NCI-H2171 (cell line): ENCODE measurements at regions not wholly inside any gene's neighbourhood (a gene's known extent, or its start where the extent isn't known, plus 50 kb on each side); places are given as distances from the start of the nearest gene placed in this dataset.

Source experiments
- DNase-seq: peaks from one replicate; lab custom pipeline; 2025; lab: John Stamatoyannopoulos, UW

DNA sequence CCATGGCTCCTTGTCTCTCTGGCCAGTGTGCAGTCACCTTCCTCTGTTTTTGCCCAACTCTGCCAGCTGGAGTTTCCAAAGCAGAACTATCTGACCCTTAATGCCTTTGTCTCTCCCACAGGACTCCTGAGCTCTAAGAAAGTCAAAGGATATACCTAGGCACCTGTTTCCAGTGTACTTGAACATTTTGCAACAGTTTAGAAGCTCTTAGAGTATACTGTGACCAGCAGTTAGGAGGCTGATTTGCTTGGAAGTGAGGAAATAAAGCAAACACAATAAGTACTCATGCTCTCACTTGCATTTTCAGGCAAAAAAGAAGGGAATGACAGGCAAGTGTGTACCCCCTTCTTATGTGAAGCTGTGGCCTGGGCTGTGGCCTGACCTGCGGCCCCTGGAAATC is 204.3 kb upstream of the PLET1 start:
- DNase-seq = no peak

DNA sequence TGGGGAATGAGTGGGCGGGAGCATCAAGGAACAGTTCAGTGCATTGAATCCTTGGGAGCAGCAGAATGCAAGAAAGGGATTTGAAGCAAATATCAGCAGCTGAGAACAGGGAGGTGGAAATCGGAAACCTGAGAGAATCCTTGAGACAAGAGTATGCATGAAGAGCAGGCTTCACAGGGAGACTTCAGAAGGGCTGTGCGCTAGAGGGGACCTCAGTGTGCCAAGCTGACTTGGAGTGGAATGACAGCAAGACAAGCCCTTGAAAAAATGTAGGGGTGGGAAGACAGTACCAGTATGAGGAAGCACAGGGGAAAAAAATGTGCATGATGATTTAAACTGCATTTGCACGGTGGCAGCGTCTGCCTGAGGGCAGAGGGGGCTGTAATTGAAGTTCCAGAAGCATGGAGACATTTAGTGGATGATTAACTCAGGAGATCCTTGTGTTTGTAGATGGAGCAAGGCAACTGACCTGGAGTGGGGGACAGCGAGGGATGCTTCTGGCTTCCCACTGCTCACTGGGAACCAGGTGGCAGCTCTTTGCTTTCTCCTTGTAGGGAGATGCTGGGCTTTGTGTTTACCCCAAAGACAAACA is 204.9 kb upstream of the PLET1 start:
- DNase-seq = no peak

DNA sequence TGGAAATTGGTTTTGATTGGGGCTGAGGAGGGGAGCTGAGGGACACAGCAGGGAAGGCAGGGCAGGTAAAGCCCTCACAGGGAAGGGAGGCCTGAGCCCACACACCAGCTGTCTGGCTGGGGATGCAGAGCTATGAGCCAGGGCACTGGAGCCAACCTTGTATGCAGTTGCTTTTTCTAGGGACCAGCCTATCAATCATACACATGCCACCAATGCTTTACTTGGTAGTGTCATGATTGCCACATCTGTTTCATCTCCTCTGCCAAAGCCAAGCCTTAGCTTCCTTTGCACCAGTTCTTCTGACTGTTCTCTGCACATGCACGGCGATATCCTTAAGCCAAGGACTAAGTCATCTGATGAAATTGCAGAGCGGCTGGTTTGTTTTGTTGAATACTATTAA is 207.1 kb upstream of the PLET1 start:
- no peak for DNase-seq

DNA sequence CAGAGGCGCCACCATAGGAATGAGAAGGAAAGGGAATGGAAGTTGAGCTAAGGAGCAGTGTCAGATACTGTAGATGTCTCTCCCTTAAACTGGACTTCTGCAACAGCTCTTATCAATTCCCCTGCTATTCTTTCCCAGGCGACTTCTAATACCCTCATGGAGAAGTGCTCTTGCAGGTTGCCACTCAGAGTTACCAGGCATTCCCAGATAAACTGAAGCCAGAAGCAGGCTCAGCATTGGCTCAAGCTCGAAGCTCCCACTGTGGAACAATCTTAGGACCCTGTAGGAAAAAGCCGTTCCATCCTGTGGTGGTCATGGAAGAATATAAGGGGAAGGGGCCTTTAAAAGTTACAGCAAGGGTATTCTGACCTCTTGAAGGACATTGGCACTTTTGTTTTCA is 208.7 kb upstream of the PLET1 start:
- no peak for DNase-seq

DNA sequence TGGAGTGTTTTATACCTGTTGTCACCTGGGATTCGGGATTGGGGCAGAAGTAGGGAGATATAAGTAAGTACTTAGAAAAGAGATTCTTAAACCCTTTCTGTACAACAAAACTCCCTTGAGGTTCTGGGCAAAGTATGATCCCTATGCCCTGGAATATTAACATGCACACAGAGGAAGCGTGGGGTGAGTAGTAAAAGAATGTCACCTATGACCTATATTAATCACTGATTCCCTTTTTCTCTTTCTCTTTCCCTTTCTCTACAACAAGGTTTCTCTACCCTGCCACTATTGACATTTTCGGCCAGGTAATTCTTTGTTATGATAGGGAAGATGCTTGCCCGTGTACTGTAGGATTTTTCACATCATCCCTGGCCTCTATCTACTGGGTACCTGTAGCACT is 209.7 kb upstream of the PLET1 start:
- DNase-seq = no peak

DNA sequence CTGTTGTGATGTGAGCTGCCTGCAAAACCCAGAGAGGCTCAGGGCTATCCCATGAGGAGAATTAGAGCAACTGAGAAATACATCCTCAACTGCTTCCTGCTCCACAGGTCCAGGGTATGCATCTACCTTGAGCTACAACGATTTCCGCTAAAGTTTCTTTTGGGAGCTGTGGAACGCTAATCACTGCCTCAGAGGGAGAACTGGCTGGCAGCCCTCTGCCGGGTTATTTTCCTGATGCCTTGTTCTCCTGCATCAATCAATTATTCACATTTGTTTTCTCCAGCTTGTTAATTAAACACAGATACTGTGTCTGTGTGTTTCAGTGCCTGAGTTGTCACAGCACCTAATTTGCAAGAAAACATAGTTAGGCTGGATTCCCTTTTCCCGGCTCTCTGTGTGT is 211.1 kb upstream of the PLET1 start:
- no peak for DNase-seq

DNA sequence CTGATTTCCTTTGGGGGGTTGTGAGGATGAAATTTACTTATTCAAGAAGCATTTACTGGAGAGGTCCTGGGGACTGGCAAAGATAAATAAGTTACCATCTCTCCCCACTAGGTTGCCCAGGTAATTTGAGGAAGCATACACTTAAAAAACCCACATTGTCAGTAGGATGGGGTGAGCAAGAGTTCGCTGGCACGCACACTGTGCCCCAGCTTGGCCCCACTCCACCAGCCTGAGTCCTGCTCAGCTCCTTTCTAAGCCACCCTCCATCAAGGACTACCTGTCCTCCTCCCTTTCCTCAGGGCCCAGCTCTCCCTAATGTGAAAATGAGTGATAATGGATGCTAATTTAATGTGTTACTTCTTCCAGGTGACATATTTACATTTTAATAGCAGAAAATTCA is 216.5 kb upstream of the PLET1 start:
- no peak for DNase-seq

DNA sequence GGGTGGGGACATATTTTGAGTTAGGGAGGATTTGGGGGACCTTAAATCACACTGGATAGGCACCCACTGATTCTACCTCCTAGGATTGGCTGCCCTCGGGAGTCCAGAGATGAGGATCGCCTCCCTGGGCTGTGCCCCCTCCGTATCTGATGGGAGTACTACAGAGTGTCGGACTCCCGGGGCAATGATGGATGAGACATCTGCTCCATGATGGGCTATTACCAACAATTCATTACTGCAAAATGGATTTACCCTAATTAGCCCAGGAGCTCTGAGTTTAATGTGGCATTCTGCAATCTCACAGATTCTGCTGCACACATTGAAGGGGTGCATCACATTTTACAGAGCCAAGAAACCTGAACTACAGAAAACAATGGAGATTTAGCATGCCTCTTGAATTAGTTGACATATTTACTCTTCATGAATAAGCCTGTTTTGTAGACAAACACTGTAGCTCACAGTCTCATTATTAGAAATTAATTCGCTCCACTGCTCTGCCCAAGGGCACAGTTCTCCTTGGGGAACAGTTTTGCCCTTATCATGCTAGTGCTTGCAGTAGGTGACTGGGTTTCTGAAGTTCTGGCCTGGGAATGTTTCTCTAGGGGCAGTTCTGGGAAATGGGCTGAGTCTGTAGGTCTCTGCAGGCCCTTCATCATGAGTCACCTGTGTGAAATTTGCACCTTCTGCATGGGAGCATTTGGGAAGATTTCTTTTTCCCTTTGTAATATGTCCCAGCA is 217.1 kb upstream of the PLET1 start:
- DNase-seq = no peak

DNA sequence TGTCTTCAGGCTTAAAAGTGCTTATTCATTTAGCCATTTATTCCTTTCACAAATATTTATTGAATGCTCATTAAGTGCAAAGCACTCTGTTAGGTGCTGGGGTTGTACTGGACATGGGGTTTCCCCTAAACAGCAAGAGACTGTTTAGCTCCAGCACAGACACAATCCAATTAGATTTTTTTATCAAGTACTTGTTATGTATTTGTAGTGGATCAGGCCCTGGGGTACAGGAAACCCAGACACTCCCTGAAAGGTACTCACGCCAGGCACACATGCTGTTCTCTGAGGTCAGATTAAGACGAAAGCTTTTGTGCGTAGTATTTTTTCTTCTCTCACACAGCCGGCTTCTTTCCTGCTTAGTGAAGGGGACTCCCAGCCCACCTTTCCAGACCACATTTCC is 218.1 kb upstream of the PLET1 start:
- DNase-seq = no peak

DNA sequence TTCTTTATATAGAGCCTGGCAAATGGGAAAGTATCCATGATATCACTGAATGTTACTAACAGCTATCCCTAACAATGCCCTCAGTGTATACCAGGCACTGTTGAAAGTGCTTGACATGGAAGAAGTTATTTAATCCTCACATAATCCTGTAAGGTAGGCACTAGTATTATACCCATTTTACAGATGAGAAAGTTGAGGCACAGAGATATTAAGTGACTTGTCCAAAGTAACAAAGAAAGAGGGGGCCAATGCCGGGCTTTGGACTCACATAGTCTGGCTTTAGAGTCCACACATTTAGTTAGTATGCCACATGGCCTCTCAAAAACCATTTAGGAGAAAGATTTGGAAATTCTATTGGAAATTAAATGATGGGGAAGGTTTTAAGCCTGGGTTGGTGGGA is 220.8 kb upstream of the PLET1 start:
- no peak for DNase-seq

DNA sequence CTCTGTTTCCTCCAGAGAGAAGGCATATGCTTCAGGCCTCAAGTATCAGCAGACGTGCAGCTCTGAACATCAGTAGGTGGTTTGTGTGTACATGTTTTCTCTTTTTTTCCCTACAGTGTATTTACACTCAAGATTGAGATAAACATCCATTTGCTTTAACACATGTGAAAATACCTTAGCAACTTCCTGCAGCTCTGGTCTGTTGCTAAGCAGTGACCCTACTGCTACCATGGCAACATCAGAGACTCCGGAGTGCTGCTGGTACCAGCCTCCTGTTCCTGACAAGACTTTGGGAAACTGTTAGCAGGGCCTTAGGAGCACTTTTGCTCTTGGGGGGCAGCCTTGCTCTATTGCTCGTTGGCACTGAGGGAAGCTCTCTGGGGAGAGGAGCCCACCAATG is 221.2 kb upstream of the PLET1 start:
- no peak for DNase-seq

DNA sequence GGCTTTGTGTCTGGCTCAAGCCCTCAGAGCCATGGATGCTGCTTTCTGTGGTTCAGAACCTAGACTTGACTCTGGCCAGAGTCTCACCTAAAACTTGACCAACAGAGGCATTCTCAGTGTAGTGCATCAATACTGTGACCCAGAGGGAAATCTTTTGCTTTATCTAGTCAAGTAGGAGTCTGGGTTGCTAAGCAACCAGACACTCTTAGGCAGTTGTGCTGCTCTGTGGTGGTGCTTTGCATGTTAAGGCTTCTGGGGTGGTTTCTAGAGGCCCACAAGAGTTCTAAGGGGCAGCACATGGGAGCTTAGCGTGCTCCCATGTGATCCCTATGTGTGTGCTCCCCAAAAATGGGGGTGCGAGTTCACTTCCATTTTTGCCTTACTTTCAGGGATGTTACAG is 224.6 kb upstream of the PLET1 start:
- DNase-seq = no peak

DNA sequence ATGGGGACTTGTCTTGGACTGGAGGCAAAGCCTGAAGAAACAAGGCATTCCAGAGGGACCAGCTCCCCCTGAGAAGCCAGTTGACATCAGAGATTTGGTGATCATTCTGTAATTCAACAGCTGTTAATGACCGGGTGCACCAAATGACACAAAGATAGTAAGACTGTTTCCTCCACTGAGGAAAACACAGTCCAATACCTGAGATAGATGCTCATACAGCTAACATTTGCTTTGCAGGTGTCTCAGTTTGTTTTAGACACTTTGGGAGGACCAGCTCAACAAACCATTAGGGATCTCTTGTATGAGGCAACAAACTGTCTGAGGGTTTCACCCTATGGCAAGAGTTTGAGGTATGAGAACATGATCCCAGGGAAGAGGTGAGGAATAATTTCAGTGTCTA is 237.2 kb upstream of the PLET1 start:
- no peak for DNase-seq

DNA sequence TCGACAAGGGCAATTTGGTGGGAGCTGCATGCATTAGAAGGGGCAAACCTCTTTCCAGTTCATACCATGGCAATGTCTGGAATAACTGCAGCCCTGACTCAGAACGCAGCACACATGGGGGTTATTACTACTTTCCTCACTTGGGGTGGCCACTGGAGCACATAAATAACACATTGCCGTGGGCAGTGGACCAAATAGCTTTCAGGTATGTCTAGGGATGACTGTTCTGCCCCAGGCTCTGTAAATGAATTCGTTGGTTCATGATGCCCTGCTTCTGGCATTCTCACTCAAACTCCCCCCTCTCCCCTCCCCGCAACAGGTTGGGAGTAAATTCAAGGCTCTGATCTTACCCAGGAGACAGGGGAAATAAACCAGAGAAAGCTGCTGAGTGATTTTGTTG is 238.0 kb upstream of the PLET1 start:
- DNase-seq = no peak

DNA sequence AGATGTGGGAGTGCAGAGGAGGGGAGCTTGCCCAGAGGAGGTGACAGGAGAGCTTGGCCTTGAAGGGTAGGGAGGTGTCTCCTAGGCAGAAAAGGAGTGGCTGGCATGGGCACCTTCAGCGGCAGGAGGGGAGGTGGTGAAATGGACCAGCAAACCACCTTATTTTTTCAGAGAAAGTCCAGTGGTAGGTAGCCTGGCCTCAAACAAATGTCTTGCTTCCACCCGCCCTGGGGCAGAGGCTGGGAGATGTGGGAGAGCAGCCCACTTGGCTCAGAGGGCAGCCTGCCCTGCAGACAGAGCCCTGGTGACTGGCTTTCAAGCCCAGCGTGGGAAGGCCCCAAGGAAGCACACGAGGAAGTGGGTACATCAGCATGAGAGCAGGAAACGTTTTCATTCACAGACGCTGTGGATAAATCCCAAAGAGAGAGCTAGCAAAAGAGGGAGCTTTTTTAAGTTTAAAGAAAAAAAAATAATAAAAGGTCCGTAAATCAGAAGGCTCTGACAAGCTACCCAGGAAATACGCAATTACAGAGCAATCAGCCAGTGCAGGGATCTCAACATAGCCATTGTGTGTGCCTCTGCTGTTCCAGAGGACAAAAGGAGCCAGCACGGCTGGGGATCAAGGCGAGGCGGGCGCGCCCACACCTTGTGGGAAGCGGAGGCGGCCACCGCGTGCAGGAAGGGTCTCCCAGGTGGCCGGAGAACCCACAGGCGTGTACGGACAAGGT is 238.7 kb upstream of the PLET1 start:
- no peak for DNase-seq

DNA sequence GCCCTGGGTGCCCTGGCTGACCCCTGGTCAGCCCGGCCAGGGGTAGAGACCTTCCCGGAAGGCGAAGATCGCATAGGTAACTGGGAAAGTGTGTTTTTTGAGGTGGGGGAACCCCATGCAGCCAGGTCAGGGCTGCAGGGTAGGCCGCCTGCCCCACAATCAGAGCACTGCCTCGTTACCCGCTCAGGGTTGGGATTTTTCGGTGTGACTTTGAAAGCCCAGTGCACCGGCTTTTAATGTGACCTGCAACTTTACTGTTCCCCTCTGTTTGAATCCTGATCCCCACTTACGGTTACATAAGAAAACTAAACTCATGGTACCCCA is 239.2 kb upstream of the PLET1 start:
- DNase-seq = no peak

DNA sequence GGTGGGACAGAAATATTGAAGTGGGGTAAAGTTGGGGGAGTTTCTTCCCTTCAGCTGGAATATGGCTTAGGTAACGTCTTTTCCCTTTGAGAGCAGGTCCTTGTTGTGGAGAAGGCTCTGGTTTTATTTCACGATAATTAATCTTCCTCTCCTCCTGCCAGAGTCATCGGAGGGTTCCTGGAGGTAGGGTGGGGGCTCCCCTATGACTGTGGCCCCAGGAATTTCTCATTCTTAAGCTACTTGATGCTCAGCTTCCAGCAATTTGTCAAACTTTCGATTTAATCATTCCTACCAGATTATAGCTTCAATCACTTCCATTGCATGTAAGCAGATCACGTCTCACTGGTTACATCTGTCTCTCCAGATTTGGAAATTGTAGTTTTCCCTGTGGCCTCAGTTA is 242.8 kb upstream of the PLET1 start:
- no peak for DNase-seq

DNA sequence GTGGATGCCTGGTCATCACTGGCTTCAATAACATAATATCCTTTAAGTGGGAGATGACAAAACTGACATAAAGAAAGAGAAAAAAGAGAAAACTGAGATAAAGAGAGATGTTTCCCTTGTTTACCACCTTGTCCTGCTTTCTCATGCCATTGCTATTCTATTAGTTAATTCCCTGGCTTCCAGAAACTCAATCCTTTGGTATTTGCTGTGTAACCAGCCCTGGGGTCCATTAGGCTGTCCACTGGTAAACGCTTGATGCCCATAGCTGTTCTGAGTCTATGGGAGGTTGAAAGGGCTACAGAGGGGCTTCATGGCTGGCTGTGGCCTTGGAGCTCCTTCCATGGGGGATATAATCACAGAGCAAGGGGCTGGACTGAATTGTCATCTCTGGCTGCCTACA is 243.4 kb upstream of the PLET1 start:
- DNase-seq = no peak

DNA sequence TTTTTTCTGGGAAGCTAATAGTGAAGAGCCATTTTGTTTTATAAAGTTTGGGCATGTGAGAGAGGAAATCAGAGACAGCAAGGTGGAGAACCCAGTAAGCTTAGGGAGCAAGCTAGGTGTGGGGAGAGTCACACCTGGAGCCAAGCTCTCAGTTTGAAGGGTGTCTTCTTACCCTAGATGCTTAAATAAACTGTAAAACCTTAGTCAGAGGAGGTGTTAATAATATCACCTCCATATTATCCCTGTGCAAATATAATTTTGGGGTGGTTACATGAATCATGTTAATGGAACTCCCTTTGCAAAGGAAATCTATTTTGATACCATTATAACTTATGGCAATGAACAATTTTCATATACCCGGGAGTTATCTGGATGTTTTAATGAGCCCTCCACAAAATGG is 246.2 kb upstream of the PLET1 start:
- DNase-seq = no peak

DNA sequence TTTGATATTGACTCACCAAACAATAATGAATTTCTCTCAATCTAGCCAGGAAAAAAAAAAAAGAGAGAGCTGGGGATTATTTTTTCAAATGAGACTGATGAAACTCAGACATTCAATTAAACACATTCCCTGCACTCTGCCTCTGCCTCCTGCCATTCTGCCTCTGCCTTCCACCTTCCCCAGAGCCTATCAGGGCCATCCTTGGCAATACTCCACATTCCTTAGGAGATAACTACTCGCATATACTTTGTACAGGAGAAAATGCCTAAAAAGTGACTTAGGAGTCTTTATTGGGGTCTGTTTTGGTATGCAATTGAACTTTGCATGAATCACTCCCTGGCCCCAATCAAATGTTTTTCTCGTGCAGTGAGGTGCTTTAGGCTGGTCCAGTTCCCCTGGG is 246.6 kb upstream of the PLET1 start:
- no peak for DNase-seq

DNA sequence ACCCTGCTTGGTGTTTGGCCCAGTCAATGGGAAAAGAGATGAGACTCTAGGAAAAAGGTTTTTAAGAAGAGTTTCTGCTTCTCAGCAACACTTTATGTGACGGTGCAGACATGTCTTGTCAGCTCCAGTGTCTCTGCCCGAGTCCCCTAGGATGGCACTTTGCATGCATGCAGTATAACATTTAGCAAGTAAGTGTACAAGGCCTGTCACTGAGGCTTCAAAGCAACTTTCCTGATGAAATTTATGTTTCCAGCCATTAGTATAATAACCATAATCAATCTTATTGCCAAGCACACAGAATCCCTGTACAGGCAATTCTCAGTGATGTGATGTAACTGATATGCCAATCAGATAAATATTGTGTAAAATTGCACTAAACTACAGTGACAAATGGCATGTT is 248.1 kb upstream of the PLET1 start:
- no peak for DNase-seq

DNA sequence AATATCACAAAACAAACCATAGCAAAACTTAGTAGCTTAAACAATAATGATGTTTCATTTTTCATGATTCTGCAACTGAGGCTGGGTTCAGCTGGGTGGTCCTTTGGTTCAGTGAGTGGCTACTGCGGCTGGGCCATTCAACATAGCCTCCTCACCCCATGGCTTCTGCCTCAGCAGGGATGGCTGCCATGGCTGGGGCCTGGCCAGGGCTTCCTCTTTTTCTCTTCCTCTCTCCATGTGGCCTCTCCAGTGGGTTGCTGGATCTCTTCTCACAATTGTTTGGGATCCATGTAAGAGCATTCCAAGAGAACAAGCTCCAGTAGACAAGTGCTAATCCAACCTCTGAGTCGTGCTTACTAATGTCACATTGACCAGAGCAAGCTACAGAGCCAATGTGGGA is 248.6 kb upstream of the PLET1 start:
- DNase-seq = no peak

DNA sequence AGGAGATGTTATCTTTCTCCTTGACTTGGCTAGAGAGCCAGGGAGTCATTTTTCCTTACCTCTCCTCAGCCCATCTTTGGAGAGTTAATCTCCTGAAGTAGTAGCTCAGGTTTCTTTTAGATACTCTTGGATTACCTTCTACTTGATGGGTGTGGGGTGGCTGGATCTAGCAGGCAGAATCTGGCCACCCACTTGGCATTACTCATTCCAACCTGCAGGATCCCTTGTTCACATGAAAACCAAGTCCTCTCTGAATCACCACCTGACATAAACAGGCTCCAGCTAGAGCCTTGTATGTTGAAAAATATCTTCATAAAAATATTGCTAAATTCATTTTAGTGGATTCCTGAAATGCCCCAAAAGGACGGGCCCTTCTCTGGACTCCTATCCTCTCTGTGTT is 250.6 kb upstream of the PLET1 start:
- DNase-seq = no peak

DNA sequence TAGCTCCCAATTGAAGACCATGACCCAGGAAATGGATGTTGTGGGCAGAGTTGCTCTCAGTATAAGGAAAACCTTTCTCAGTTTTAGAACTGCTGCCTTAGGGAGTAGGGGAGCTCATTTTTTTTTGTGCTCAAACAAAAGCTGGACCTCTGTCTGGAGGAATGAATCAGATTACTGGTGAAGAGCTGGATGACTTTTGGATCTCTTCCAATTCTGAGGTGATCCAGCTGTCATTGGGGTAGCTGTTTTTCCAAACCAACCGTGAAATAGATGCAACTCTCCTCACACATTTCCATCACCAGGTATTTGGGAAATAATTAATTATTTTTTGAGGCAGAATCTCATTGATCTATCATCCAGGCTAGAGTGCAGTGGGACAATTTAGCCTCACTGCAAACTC is 251.3 kb upstream of the PLET1 start:
- peak; percentile 37 for DNase-seq
